ENCODE measurements at regions not wholly inside any gene's neighbourhood (a gene's known extent, or its start where the extent isn't known, plus 50 kb on each side); places are given as distances from the start of the nearest gene placed in this dataset.

DNA sequence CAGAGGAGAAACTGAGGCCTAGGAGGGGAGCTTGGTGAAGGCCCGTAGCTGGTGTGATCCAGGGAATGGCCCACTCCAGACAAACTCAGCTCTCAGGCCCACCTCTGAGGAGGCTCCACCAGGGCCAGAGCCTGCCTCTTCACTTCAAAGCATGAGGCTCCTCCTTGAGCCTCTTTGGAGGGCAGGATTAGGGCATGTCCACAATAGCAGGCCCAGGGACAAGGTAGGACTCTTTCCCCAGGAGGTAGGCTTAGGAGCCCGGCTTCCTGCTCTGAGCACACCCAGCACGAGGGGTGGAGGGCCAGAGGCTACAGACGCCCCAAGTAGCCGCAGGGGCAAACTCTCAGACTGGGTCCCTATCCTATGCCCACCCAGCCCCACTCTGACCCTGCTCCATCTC, 164.6 kb upstream of the ZMIZ1 start:
- TF ChIP-seq CTCF (IDR thresholded peaks at IDR 0.05) (no peak), POLR2A (IDR thresholded peaks at IDR 0.05) (no peak)

Measured in right lobe of liver (tissue), 4 donors.